SH-SY5Y (cell line): ENCODE measurements at regions not wholly inside any gene's neighbourhood (a gene's known extent, or its start where the extent isn't known, plus 50 kb on each side); places are given as distances from the start of the nearest gene placed in this dataset.

Experiments used
- GATA2 ChIP-seq: IDR thresholded peaks from 2 replicates; pipeline ENCODE4 v1.6.1; 2011; ENCODE audit warnings: mild to moderate bottlenecking, low read depth, low read length
- GATA3 ChIP-seq: IDR thresholded peaks from 2 replicates; pipeline ENCODE4 v1.6.1; 2011; ENCODE audit warnings: low read depth, mild to moderate bottlenecking, low read length, moderate library complexity

GRCh38 chr2:156229724-156230362, 102.7 kb downstream of the NR4A2 start:
- TF ChIP-seq GATA2 (no peak), GATA3 (no peak)
